Iris pigment epithelial cell (primary cell): ENCODE measurements at regions not wholly inside any gene's neighbourhood (a gene's known extent, or its start where the extent isn't known, plus 50 kb on each side); places are given as distances from the start of the nearest gene placed in this dataset.
A peak's percentile ranks its signal among the peaks of the same experiment; 100 is the strongest.

ENCODE experiments used
- DNase-seq: peaks from one replicate; pipeline ENCODE4 v3.0.0-alpha.2; 2011; ENCODE audit warnings: low read depth

DNA sequence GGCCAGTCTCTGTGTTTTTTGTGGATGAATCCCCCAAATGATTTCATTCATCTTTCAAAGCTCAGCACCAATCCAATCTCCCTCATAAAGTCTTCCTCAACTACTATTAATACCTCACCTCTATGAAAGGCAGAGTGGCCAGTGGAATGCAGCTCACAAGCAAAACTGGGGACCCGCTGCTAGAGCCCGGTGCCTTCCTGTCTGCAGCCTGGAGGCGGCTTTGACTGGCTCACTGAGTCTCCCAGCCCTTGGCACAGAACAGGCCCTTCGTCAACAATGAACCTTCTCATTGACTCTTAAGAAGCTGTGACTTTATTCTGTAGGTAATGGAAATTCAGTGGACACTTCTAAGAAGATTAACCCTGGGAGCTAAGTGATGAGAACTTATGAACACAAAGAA lies 86.8 kb upstream of the RAB4A start:
- DNase-seq = no peak

DNA sequence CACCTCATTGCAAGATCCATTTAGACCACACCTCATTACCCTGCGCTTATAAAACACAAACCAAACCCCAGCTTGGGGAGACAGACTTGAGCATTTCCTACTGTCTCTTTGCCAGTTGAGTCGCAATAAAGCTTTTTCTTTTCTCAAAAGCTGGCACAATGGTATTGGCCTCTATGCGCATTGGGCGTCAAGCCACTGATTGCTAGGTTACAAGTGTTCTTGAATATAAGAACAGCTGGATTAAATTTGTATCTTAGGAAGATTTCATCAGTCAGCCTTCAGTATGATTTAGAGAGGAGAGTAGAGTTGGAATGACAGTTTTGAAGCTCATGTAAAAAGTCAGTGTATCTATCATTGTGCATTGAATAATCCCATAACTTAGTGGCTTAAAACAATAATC lies 84.9 kb upstream of the RAB4A start:
- no peak for DNase-seq

DNA sequence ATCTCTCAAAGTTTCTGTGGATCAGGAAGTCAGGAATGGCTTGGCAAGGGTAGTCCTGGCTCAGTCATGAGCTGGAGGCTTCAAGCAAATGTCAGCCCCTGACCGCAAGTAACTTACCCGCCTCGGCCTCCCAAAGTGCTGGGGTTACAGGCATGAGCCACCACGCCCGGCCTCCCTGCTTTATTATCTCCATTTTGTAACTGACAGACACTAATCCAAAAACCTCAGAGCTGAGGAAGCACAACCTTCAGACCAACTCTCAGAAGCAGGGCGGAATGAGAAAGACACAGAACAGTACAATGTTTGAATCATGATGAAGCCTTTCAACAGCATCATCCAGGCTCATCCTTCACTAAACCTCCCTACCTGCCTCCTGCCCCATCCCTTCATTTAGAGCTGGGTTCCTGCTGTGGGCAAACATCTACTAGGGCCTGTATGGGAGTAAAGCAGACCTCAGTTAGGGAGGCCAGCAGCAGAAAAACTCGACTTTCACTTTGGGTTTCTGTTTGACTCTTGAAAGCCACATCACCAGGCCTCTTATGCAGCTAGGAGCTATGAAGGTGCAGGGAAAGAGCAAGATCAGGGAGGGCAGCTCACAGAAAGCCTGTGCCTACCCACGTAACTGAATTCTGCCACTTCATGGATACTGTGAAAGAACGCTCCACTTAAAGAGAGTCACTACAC lies 84.4 kb upstream of the RAB4A start:
- DNase-seq = no peak

DNA sequence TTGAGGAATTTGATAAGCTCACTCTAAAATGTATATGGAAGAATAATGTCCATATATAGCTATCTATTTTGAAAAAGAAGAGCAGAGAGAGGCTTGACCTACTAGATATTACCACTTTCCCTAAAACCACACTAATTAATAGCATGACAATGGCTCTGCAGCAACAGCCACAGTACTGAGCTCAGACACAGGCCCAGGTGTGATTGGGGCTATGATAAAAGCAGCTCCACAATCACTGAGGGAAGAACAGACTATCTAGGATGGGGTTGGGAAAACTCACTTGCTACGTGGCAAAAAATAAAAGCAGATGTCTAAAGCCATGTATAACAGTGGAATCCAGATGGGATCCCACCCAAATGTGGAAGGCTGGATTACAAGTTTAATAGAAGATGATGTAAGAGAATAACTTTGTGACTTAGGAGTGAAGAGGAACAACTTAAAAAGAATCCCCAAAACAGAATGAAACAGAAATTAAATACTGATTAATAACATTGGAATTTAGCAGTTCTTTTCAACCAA lies 80.8 kb upstream of the RAB4A start:
- DNase-seq = no peak

DNA sequence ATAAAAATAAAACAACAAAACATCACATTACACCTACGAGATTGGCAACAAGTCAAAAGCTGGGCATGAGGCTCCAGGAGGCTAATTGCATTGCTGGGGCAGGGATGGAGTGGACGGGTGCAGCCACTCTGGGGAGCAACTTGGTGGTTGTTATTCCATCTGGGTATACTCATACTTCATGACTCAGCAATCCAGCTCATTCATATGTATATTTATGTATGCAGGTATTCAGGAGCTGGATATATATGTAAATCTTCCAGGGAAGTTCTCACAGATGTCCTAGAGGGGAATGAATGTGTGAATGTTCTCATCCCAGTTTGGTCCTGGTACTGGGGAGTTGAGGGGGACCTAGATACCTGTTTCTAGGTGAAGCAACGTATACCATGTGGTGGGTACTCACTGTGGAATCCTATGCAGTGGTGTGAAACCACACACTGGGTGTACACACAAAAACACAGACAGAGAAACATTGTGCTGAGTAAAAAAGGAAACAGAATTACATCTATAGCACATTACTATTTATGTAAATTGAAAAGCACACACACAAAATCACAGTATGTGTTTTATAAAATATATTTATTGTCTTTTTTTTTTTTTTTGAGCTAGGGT lies 79.7 kb upstream of the RAB4A start:
- peak; percentile 45 for DNase-seq

DNA sequence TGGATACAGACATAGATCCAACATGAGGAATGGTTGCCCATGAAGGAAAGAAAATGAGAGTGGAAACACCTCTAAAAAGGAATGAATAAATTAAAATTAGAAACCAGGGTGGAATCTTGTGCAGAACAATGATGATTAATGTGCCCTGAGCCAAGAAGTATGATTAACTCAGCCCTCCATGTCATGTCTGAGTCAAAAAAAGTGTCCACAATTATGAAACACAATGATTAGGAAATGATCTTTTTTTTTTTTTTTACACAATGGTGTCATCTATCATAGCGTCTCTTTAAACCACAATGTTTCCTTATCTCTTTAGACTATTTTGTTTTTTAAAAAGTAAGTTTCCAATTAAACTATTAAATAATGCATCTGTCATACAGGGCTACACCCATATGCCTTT lies 78.9 kb upstream of the RAB4A start:
- peak; percentile 79 for DNase-seq

DNA sequence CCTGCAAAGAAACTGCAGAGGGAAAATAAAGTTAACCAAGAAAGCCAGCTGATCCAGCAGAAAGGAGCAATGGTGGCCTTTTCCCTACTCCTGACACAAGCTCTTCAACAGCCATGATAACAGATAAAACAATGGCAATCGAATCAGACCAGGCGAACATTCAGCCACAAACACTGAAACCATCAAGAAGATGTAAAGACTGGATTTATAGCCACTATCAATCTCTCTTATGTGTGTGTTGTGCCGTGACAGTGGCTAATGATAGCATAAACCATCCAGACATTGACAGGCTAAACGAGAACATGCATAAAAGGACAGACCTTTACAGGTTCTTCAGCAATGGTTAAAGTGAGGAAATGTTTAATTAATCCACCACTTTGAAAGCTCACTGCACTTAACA lies 78.1 kb upstream of the RAB4A start:
- DNase-seq = no peak

DNA sequence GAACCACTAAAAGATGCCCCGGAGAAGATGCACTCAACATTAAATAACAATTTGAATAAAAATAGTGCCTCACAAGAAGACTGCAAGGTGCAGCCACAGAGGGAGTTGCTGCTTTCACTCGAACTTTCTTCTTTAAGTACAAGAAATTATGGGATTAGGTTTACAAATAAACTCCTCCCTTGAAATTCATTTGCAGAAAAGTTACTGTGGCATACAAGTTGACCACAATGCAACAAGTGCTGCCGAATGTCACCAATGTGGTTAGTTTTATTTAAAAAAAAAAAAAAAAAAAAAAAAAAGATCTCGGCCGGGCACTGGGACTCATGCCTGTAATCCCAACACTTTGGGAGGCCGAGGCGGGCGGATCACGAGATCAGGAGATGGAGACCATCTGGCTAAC lies 76.8 kb upstream of the RAB4A start:
- no peak for DNase-seq

DNA sequence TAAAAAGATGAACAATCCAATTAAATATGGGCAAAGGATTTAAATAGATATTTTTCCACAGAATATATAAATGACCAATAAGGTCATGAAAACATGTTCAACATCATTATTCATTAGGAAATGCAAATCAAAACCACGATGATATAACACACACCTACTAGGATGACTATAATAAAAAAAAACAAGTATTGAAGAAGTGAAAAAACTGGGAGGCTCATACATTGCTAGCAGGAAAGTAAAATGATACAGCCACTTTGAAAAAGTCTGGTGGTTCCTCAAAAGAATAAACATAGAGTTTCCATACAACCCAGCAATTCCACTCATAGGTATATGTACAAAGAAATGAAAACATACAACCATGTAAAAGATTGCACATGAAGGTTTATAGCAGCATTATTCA lies 75.7 kb upstream of the RAB4A start:
- DNase-seq = no peak

DNA sequence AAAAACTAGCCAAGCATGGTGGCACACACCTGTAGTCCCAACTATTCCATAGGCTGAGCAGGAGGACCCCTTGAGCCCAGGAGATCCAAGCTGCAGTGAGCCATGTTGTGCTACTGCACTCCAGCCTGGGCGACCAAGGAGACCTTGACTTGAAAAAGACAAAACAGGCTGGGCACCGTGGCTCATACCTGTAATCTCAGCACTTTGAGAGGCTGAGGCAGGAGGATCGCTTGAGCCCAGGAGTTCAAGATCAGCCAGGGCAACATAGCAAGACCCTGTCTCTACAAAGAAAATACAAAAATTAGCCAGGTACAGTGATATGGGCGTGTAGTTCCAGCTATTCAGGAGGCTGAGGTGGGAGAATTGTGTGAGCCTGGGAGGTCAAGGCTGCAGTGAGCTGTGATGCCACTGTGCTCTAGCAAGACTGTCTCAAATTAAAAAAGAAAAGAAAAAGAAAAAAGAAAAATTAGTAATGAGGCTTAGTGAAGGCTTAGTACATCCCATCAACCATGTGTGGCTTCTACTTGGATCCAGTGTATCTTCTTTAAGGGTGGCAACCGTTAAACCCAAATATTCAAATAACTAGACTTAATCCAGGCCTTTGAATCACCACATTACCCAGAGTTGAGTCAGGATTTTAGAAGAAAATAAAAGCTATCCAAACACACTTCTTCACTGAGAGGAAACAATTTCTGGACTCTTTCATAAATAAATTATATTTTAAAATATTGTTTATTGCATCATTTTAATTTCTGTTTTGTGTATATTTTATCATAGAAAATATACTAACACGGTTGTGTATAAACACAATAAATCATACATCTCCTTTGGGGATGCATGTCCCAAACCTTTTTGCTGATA lies 74.3 kb upstream of the RAB4A start:
- DNase-seq = peak; percentile 67

DNA sequence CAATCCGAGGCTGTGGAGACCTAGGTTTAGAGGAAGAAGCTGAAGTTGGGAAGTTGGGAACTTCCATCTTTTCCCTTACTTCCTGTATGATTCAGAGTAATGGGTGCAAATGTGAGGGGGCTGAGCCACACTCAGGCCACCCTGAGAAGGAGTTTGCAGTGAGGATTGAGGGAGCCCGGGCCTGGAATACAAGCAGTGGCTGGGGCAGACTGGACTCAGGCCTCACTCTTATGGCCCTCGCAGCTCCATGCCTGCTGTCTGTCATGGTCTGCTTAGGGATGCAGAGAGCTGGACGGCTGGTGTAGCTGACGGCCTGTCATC lies 73.7 kb upstream of the RAB4A start:
- DNase-seq = no peak

DNA sequence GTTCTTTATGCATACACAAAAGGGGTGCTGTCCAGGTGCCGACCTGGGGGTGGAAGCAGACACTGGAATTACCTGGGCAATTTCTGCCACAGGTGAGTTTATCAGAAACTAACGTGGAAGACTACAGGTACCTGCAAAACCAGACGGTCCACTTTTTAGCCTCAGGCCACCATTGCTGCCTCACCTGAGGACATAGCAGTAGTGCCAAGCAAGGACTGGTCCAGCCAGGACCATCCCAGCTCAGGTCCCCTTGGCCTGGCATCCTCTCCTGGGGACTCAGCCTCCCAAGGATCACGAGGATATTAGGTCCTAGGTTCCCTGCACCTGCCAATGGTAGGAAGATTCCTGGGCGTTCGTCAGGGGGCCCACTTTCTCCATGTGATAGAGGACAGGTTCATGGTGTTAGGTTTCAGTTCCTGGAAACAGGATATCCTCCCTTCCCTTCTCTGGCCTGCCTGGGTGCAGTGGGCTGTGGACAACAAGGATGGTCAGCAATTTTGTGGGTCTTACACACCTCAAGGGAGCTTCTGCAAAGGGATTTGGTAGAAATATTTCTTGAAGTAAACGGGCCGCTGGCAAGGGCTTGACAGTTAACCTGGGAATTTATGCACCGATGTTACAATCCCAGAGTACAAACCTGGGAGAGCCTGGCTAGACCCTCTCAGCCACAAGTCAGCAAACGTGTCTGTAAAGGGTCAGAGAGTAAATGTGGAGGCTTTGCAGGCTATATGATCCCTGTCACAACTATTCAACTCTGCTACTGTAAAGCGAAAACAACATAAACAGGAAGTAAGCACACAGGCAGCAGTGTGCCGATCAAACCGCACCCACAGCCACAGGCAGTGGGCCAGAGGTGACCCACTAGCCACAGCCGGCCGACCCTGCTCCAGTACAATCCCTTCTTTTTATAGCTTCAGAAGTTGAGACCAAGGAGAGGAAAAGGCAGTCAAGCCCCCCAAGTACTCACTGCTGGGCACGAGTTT lies 71.4 kb upstream of the RAB4A start:
- peak; percentile 34 for DNase-seq

DNA sequence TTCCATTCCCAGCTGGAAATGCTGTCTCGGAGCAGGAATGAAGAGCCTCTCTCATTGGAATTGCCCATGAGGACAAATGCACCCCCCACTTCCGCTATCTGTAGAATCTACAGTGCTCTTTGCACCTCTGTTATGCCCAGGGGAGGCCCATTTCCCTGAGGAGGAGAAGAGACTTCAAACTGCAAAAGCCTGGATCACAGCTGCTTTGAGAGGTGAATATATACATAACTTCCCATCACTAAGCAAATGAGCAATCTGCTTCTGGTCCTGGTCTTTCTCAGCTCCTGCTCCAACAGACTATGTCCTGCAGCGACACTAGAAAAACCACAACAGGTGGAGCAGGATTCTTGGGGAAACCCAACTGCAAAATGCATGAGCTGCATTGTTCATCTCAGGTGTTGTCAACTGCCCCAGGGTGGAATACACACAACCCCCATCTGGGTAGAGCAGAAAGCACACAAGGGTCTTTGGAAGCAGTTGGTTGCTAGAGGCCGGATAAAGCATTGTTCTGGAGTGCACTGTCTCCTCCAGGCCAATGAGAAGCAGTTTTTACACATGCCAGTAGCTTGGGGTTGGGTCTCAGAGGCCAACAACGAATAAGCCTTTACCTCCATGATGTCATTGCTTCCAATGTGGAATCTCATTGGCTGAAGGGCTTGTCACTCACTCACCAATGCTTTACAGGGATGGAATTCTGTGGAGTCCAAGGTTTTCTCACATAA lies 67.7 kb upstream of the RAB4A start:
- DNase-seq = peak; percentile 75

DNA sequence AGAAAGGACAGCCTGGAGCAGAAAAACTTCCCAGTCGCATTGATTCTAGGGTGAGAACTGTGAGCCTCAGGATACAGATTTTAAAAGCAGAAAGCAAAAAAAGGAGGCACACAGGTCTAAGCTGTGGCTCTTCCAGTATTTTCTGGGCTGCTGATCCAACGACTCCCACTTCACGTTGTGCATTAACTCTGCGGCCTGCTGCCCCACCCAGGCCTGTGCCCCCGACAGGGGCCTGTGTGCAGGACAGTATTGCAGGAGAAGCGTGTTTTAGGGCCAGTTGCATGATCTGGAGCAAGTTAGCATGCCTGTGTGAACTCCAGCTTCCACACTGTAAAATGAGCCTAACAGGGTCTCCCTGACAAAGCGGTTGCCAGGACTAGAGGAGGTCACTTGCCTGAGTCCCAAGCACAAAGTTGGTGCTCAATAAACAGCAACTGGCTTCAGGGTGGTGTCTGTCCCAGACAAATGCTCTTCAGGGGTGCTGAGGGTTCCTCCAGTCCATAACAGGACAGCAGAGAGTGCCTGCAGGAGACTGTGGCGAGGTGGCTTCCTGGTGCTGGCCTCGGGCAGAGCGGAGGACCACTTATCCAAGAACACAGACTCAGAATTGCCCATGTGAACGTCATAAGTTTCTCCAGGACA lies 66.8 kb upstream of the RAB4A start:
- no peak for DNase-seq

DNA sequence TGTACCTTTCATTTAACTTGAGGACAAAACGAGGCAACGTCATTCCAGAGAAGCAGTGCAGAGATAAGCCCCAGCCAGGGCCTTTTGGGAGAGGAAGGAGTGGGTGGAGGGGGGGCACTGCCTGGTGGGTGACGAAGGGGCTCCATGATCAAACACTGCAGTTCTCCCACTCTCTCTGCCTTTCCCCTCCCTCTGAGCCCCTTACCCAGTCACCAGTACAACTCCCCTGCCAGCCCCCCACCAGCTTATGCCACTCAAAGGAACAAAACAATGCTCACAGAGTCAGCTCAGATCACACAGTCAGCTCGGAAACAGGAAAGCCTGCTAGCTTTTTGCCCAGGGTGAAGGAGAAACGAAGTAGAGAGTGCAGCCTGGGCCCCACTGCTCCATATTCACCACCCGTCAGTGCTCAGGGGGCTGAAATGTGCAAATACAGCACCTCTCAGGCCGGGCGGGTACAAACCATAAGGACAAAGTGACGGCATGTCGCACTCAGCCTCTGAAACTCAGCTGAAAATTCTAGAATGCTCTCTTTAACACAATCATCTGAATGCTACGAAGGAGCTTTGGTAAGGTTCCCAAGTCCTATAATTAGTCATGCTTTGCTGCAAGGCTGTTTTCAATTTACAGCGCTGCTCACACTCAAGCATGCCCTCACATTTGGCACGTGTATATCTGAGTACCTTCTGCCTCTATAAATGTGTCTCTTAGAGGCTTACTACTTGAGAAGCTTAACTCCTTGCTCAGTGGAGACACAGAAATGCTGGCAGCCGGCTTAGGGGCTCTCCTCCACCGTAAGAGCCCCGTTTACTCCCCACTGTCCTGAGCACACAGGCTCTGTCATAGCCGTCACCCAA lies 65.8 kb upstream of the RAB4A start:
- peak; percentile 75 for DNase-seq

DNA sequence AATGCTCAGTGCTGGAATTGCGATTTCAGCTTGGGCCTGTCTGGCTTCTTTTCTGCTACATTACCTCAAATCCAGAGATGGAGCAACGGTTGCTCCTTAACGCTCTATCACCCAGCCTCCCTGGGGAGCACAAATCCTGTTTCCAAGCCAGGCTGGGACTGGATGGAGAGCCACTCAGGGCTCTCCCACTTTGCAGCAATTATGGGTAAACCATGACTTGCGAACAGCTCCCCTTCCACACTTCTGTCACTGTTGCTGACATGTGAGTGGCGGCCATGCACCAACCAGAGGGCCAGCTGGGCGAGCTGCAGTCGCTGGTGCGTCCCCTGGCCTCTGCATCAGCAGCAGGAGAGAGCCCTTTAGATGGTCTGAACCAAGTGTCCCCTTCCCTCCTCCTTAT lies 65.1 kb upstream of the RAB4A start:
- no peak for DNase-seq

DNA sequence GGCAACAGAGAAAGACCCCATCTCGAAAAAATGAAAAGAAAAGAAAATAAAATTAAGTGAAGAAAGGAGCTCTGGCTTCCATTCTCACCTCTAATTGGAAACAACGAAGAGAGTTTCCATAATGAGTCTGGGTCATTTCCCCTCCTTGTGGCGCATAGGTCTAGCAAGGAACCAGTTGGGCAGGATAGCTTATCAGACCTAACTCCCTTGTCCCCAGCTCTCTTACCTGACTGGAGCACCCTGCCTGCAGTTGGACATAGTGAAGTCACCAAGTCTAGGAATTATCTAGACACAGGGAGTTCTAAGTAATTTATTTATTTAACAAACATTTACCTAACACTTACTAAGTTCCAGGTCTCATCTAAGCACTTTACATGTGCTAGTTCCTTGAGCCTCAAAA lies 63.0 kb upstream of the RAB4A start:
- no peak for DNase-seq

DNA sequence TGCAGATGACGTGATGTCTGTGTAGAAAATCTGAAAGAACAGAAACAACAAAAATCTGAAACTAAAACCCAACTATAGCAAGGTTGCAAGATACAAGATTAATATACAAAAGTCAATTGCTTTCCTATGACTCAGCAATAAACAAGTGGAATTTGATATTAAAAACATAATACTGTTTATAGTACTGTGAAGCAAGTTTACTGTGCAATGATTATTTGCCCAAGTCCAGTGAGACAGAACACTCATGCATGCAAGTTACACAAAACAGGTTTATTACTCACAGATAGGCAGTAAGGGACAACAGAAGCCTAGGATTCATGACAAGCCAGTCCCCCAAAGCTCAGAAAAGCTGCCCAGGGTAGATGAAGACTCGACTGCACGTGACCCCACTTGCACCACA lies 62.4 kb upstream of the RAB4A start:
- peak; percentile 61 for DNase-seq

DNA sequence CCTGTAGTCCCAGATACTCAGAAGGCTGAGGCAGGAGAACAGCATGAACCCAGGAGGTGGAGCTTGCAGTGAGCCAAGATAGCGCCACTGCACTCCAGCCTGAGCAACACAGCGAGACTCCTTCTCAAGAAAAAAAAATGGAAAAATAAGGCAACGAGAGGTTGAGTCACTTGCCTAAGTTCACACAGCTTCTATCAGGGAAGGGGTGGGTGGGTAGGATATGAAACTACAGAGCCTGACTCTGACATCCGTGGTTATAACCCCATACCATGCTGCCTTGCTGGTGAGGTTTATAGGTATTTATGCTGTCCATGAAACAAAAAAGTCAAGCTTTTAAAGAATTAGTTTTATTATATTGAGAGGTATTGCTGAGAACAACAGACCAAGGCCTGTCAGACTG lies 61.5 kb upstream of the RAB4A start:
- peak; percentile 65 for DNase-seq

DNA sequence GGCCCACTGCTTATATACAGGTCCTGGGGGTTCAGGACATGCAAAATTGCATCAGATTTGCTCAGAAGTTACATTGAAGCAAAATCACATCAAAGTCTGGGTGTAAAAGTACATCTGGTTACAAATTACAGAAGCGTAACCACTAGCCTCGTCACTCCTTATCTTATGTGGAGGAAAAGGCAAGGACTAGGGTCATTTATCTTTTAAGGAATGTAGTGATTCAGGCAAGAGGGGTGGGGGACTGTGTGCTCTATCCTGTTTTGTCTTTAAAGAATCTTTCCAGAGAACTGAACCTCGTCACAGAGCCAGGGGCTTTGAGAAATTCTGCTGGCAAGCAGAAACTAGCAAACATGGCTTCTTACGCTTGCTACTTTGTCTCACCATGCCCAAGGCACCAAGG lies 61.1 kb upstream of the RAB4A start:
- DNase-seq = peak; percentile 91
